ENCODE measurements at regions not wholly inside any gene's neighbourhood (a gene's known extent, or its start where the extent isn't known, plus 50 kb on each side); places are given as distances from the start of the nearest gene placed in this dataset.

- DNase-seq (ENCODE audit: low spot score), result no peak
Measured at GRCh38 chr10:1788401-1788800, 51.1 kb upstream of the ADARB2 start.

Data from kidney tubule cell (primary cell).